CD4-positive, alpha-beta T cell treated with Interferon alpha-2 for 1 hour (primary cell): ENCODE measurements at regions not wholly inside any gene's neighbourhood (a gene's known extent, or its start where the extent isn't known, plus 50 kb on each side); places are given as distances from the start of the nearest gene placed in this dataset.

Experiments used
- DNase-seq, 2 donors: peaks; one replicate each; pipeline ENCODE4 v3.0.0-alpha.2; 2020 to 2022

DNA sequence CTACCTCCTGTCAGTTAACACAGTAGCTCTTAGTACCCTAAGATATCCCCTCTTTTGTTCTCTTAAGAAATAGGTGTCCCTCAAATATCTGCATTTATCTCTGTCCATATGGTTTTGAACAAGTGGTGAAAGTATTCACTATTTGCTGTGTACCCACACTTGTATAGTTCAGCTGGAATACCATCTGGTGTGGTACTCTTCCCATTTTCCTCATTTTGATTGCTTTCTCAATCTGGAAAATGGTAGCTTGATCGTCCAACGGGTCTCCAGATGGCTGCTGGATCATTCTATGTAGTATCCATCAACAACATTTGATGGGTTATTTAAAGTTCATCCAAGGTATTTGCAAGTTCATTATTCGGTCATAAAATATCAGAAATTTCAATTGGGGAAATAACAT, 100.3 kb upstream of the DPYD start:
- DNase-seq, result no peak

DNA sequence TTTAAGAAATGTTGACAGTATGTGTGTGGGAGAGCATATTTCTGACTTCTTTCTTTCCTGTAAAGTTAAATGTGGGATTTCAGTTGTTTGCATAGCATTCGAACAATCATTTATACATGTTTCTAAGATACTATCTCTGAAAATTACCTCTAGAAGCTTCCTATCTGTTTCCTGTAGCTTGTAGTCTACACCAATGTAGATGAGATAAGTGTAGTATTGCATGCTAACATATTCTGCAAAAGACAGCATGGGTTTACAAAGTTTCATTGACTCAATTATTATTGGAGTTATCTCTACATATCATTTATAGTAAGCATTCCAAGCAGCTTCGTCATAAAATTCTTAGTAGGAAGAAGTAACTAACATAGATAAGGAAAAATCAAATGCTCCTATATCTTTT, 98.9 kb upstream of the DPYD start:
- DNase-seq, result no peak

DNA sequence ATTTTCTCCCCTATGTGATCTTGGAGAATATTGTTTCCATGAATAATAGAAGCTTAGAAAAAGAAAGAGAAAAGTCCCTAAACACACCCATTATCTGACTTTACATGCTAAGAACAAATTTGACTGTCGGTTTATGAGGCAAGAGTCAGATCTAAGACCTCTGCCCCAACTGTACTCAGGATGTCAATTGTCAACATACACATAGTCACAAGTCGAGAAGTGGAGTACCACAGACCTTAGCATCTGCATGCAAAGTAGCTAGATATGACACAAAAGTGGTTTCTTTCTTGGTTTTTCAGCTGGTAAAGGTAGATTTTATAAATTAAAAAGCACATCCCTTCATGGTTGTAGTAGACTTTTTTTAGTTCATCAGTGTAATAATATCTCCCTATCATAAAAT, 97.2 kb upstream of the DPYD start:
- no peak for DNase-seq

DNA sequence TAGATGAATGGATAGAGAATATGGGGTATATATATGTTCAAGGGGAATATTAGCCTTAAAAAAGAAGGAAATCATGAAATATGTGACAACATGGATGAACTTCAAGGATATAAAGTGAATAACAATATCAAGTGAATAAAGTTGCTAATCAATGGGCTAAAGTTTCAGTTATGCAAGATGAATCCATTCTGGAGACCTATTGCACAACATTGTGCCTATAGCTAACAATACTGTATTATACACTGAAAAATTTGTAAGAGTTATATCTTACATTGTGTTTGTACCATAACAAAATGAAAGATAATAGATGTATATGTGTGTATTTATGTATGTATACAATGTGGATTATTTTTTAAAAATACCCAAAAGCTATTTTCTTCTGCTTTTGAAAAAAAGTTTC, 96.3 kb upstream of the DPYD start:
- no peak for DNase-seq

DNA sequence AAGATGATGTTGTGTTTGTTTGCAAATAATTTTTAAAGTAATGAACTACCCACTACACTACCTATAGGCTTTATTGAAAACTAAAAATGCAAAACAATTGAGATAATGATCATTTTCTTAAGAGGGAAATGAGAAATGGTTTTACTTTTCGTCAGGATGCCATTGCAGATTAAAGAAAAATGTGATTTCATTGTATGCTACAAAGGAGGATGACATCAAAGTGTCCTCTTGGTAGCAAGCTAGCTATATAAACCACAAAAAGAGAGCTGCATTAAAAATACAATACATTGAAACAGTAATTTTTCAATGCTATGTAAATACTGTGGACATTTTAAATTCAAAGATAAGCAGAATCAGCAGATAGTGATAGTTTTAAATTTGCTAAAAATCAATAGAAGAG, 87.5 kb upstream of the DPYD start:
- DNase-seq, result no peak

GRCh38 chr1:98005326-98006010, 84.6 kb upstream of the DPYD start:
- DNase-seq, result no peak

DNA sequence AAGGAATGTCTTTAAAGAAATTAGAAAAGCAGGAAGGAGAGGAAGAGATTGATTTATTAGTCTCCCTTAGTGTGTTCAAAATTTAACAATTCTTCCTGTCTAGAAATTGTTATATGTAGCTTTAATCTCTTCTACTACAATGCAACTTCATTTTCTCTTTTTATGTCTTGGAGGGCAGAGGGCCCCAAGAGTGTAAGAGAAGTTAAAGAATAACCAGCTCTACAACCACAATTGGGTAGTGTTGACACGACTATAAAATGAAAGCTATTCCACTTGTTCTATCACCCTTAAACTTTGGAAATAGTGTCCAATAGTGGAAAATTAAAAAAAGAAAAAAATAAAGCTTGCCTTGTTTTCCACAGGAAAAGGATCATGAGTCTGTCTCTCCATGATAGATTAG, 82.6 kb upstream of the DPYD start:
- DNase-seq, result no peak

DNA sequence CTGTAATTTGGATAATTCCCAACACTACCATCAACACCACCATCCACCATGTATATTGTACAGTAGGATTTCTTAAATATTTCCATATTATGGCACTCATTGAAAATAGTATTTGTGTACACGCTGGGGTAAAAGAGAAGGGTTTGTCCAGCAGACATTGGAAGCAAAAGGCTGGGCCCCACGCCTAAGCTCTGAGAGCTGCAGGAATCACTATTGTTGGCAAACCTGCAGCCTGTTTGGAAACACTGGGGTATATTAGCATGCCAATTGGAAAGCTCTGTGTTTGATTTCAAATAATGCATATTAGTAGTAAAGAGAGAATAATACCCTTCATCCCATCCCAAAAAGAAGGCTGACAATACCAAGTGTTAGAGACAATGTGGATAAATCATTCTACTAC, 81.5 kb upstream of the DPYD start:
- no peak for DNase-seq

- no peak for DNase-seq
Observed at GRCh38 chr1:98001764-98002163, 80.9 kb upstream of the DPYD start.

DNA sequence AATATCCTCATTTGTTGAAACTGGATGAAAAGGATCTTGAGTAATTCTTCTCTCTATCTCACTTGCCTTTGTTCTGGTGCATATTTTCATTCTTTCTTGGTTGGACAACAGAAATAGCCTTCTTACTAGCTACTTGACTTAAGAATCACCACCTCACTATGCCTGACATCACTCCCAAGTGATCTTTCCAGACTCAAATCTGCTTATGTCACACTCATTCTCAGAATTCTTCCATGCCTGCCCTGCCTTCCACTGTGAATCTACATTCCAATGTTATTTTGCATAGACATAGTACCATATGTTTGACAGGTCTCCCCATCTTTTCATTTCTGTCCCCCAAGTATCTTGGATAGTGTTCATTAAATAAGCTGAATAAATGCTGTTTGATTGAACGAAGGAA, 78.5 kb upstream of the DPYD start:
- no peak for DNase-seq

DNA sequence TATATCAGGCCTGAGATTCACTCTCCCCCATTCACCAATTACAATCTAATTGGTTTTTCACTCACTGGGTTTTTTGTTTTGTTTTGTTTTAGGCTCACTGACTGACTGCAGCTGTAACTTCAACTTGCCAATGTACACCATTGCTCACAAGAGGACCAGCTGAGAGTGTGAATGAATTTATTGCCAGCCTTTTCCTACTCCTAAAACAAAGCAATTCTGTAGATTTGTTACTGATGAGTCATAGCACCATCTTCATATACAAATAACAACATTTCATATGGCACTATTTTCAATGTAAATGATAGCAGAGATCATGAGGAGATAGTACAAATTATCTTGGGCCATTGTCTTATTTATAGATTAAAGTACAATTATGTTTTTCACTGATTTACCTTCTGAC, 76.0 kb upstream of the DPYD start:
- no peak for DNase-seq

DNA sequence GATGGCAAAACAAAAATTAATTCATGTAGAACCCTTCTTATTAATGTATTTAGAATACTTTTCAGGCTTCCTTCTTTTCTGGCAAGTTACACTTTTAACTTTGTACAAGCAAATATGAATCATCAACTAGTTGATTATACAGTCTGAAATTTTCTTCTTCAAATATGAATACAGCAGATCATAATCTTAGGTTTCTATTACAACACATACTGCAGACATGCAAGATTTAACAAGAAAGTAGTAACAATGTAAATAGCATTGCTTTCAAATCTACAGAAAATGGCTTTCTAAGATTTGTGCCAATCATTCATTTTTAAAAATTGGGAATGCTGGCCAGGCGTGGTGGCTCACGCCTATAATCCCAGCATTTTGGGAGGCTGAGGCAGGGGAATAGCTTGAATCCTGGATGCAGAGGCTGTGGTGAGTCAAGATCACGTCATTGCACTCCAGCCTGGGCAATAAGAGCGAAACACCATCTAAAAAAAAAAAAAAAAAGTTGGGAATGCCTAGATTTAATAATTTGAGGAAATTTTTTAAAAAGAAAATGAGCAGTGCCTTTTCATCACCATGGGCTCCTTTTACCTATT, 68.4 kb upstream of the DPYD start:
- no peak for DNase-seq

DNA sequence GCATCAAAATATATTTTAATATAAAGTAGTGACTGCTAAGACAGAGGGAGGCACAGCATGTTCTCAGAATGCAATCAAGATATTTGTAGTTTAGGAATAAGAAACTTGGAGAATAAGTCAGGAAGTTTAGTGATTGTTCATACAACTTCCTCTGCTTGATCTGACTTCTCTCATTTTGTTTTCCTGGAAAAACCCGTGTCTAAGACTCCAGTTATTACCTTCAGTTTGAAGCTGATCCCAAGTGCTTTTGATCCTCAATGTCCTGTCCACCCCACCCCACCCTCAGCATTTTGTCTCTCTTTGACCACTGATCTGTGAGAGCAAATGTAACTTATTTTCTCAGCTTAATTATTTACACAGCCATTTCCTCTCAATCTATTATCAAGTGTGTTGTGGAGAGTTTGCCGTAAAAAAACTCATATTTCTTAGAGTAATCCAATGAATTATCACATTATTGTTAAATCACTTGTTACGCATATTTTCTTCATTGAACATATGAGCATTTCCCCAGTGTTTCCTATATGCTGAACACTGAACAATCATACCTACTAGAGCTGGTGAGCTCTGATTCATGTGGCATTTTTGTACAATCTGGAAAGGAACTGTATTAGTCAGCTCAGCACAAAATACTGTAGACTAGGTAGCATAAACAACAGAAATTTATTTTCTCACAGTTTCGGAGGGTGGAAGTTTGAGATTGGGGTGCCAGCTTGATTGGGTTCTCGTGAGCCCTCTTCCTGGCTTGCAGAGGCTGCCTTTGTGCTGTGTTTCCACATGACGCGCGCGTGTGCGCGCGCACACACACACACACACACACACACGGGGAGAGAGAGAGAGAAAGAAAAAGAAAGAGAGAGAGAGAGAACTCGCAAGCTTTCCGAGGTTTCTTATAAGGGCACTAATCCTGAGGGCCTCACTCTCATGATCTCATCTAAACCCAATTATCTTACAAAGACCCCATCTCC, 65.5 kb upstream of the DPYD start:
- DNase-seq, result peak in 1 of 2 donors; percentile 21

- no peak for DNase-seq
Observed at GRCh38 chr1:97983126-97983525, 62.3 kb upstream of the DPYD start.

GRCh38 chr1:97980530-97980929, 59.7 kb upstream of the DPYD start:
- DNase-seq, result no peak

GRCh38 chr1:97976801-97977200, 56.0 kb upstream of the DPYD start:
- no peak for DNase-seq
